ENCODE measurements at regions not wholly inside any gene's neighbourhood (a gene's known extent, or its start where the extent isn't known, plus 50 kb on each side); places are given as distances from the start of the nearest gene placed in this dataset.

GRCh38 chr5:57690724-57691123 is 208.1 kb upstream of the ACTBL2 start:
- DNase-seq, result no peak

- no peak for DNase-seq
These were observed 205.0 kb upstream of the ACTBL2 start for GRCh38 chr5:57687596-57687995.

GRCh38 chr5:57685516-57686255 is 203.1 kb upstream of the ACTBL2 start:
- DNase-seq, result no peak

GRCh38 chr5:57684299-57684702 is 201.7 kb upstream of the ACTBL2 start:
- no peak for DNase-seq

- no peak for DNase-seq
These were observed 200.5 kb upstream of the ACTBL2 start for GRCh38 chr5:57683036-57683630.

GRCh38 chr5:57681942-57682341 is 199.3 kb upstream of the ACTBL2 start:
- DNase-seq, result no peak

GRCh38 chr5:57680686-57681085 is 198.1 kb upstream of the ACTBL2 start:
- DNase-seq, result no peak

- DNase-seq, result no peak
These were observed 194.6 kb upstream of the ACTBL2 start for GRCh38 chr5:57677235-57677634.

- DNase-seq, result no peak
These were observed 193.8 kb upstream of the ACTBL2 start for GRCh38 chr5:57676222-57677098.

GRCh38 chr5:57675236-57675635 is 192.6 kb upstream of the ACTBL2 start:
- DNase-seq, result no peak

- no peak for DNase-seq
These were observed 188.8 kb upstream of the ACTBL2 start for GRCh38 chr5:57671371-57671770.

GRCh38 chr5:57666582-57666981 is 184.0 kb upstream of the ACTBL2 start:
- no peak for DNase-seq

GRCh38 chr5:57665146-57665936 is 182.7 kb upstream of the ACTBL2 start:
- no peak for DNase-seq

- DNase-seq, result no peak
These were observed 182.1 kb upstream of the ACTBL2 start for GRCh38 chr5:57664700-57665099.

GRCh38 chr5:57663466-57663865 is 180.9 kb upstream of the ACTBL2 start:
- no peak for DNase-seq

GRCh38 chr5:57662991-57663390 is 180.4 kb upstream of the ACTBL2 start:
- DNase-seq, result no peak

- DNase-seq, result no peak
These were observed 177.3 kb upstream of the ACTBL2 start for GRCh38 chr5:57659886-57660285.

- no peak for DNase-seq
These were observed 175.4 kb upstream of the ACTBL2 start for GRCh38 chr5:57658018-57658417.

- DNase-seq, result no peak
These were observed 172.6 kb upstream of the ACTBL2 start for GRCh38 chr5:57655228-57655627.

GRCh38 chr5:57653636-57654290 is 171.2 kb upstream of the ACTBL2 start:
- no peak for DNase-seq

GRCh38 chr5:57651127-57651526 is 168.5 kb upstream of the ACTBL2 start:
- no peak for DNase-seq

- peak; percentile 22 for DNase-seq
These were observed 167.9 kb upstream of the ACTBL2 start for GRCh38 chr5:57650360-57651069.
